IMR-90 (cell line): ENCODE measurements at regions not wholly inside any gene's neighbourhood (a gene's known extent, or its start where the extent isn't known, plus 50 kb on each side); places are given as distances from the start of the nearest gene placed in this dataset.

Experiments
- ATAC-seq: fragments of 200-7000 bp; cut with Tn5 transposase; 2 replicates; pipeline ENCODE4 v1.9.1; 2020; ENCODE audit warnings: low read depth, mild to moderate bottlenecking, moderate library complexity
- BruUV-seq: library from RNA; stranded (reverse); fragments of 400-500 nt; replicated peaks from 2 replicates; lab custom pipeline; 2021; lab: Mats Ljungman, UMichigan
- CTCF ChIA-PET: fragments of 300-600 bp; formaldehyde crosslinking; extraction: SDS; loops from one replicate; lab custom pipeline; 2021; ENCODE audit warnings: antibody characterized with exemption; lab: Yijun Ruan, JAX
- POLR2A ChIA-PET: fragments of 300-600 bp; sonication (Branson Sonifier 250); formaldehyde crosslinking; loops from one replicate; lab custom pipeline; 2022; ENCODE audit warnings: antibody characterized with exemption; ENCODE audit not compliant: unreplicated experiment; lab: Charles Lee
- DNase-seq: peaks from one replicate; pipeline ENCODE4 v3.0.0; 2013
- H2AFZ ChIP-seq: replicated peaks from 2 replicates; pipeline ENCODE3; 2013; ENCODE audit warnings: low read length, mild to moderate bottlenecking; ENCODE audit not compliant: poor library complexity
- H2AK5ac ChIP-seq: 2 replicates; pipeline ENCODE4 v1.6.1; 2013; ENCODE audit warnings: low read depth, low read length, inconsistent platforms
- H2AK9ac ChIP-seq: replicated peaks from 2 replicates; pipeline ENCODE3; 2013; ENCODE audit warnings: mild to moderate bottlenecking, low read depth, low read length, moderate library complexity; ENCODE audit not compliant: poor library complexity
- H2BK120ac ChIP-seq: 2 replicates; pipeline ENCODE4 v1.6.1; 2013; ENCODE audit warnings: low read depth, low read length, inconsistent platforms
- H2BK15ac ChIP-seq: 3 replicates; pipeline ENCODE4 v1.6.1; 2013; ENCODE audit warnings: low read depth, low read length, inconsistent platforms
- H2BK20ac ChIP-seq: 2 replicates; pipeline ENCODE4 v1.6.1; 2013; ENCODE audit warnings: low read depth, mild to moderate bottlenecking, inconsistent platforms, low read length, moderate library complexity
- H2BK5ac ChIP-seq: 2 replicates; pipeline ENCODE4 v1.6.1; 2013; ENCODE audit warnings: mild to moderate bottlenecking, low read depth, low read length, inconsistent platforms; ENCODE audit not compliant: poor library complexity, severe bottlenecking
- H3K14ac ChIP-seq: replicated peaks from 2 replicates; pipeline ENCODE4 v1.6.1; 2013; ENCODE audit warnings: low read depth, low read length, inconsistent platforms
- H3K18ac ChIP-seq: 2 replicates; pipeline ENCODE4 v1.6.1; 2013; ENCODE audit warnings: low read depth, low read length, control low read depth
- H3K23ac ChIP-seq: 2 replicates; pipeline ENCODE4 v1.6.1; 2013; ENCODE audit warnings: low read depth, low read length, inconsistent platforms
- H3K27ac ChIP-seq: 2 replicates; pipeline ENCODE4 v1.5.1; 2013; ENCODE audit warnings: mild to moderate bottlenecking, control low read depth, low read length; ENCODE audit not compliant: insufficient read depth
- H3K27me3 ChIP-seq: 2 replicates; pipeline ENCODE4 v1.6.1; 2013; ENCODE audit warnings: low read length; ENCODE audit not compliant: control insufficient read depth, insufficient read depth
- H3K36me3 ChIP-seq: 2 replicates; pipeline ENCODE4 v1.6.1; 2013; ENCODE audit warnings: low read length, mixed read lengths; ENCODE audit not compliant: control insufficient read depth, insufficient read depth
- H3K4ac ChIP-seq: 2 replicates; pipeline ENCODE4 v1.6.1; 2013; ENCODE audit warnings: low read depth, low read length, inconsistent platforms
- H3K4me1 ChIP-seq: 2 replicates; pipeline ENCODE4 v1.6.1; 2013; ENCODE audit warnings: low read length, mixed read lengths; ENCODE audit not compliant: control insufficient read depth, insufficient read depth
- H3K4me2 ChIP-seq: 2 replicates; pipeline ENCODE4 v1.6.1; 2013; ENCODE audit warnings: low read depth, mild to moderate bottlenecking, control low read depth, low read length, moderate library complexity
- H3K4me3 ChIP-seq: 2 replicates; pipeline ENCODE4 v1.5.1; 2013; ENCODE audit warnings: low read depth, mild to moderate bottlenecking, control low read depth, low read length, moderate library complexity; ENCODE audit not compliant: insufficient read depth
- H3K56ac ChIP-seq: 2 replicates; pipeline ENCODE4 v1.6.1; 2013; ENCODE audit warnings: low read length, inconsistent platforms; ENCODE audit not compliant: insufficient read depth; ENCODE audit errors: extremely low read depth
- H3K79me1 ChIP-seq, 2 experiments: 2 replicates each; pipeline ENCODE4 v1.6.1; 2013; ENCODE audit warnings: low read length in 2 of 2, inconsistent platforms in 1 of 2, low read depth in 1 of 2
- H3K9ac ChIP-seq: 2 replicates; pipeline ENCODE4 v1.6.1; 2013; ENCODE audit warnings: low read depth, low read length, control low read depth
- H3K9me1 ChIP-seq: 2 replicates; pipeline ENCODE4 v1.6.1; 2013; ENCODE audit warnings: low read length, inconsistent platforms; ENCODE audit not compliant: insufficient read depth
- H3K9me3 ChIP-seq: 2 replicates; pipeline ENCODE4 v1.6.1; 2013; ENCODE audit warnings: low read length; ENCODE audit not compliant: control insufficient read depth, insufficient read depth
- H4K20me1 ChIP-seq: 2 replicates; pipeline ENCODE4 v1.6.1; 2013; ENCODE audit warnings: low read length, inconsistent platforms; ENCODE audit not compliant: insufficient read depth
- H4K5ac ChIP-seq: 2 replicates; pipeline ENCODE4 v1.6.1; 2013; ENCODE audit warnings: mild to moderate bottlenecking, low read depth, low read length, control low read depth
- H4K8ac ChIP-seq, 2 experiments: 2 replicates each; pipeline ENCODE4 v1.6.1; 2013; ENCODE audit warnings: low read depth in 2 of 2, low read length in 2 of 2, control low read depth in 1 of 2, inconsistent platforms in 1 of 2
- H4K91ac ChIP-seq: 2 replicates; pipeline ENCODE4 v1.6.1; 2013; ENCODE audit warnings: low read depth, low read length, inconsistent platforms; ENCODE audit not compliant: insufficient read depth
- BHLHE40 ChIP-seq: fragments of 150-350 bp; IDR thresholded peaks from 2 replicates; pipeline ENCODE4 v1.6.1; 2016; ENCODE audit warnings: mild to moderate bottlenecking, low read depth, low read length
- ELK1 ChIP-seq: fragments of 150-350 bp; IDR thresholded peaks from 2 replicates; pipeline ENCODE4 v1.6.1; 2016; ENCODE audit warnings: low read depth, mild to moderate bottlenecking, low read length, moderate library complexity, borderline replicate concordance
- FOS ChIP-seq: fragments of 150-350 bp; IDR thresholded peaks from 2 replicates; pipeline ENCODE4 v1.6.1; 2016; ENCODE audit warnings: low read depth, low read length
- MAFK ChIP-seq: IDR thresholded peaks from 2 replicates; pipeline ENCODE4 v1.6.1; 2012; ENCODE audit warnings: low read depth, low read length, improper control_type of control experiment
- MAZ ChIP-seq: IDR thresholded peaks from 2 replicates; pipeline ENCODE4 v1.6.1; 2012; ENCODE audit warnings: low read depth, mild to moderate bottlenecking, low read length, improper control_type of control experiment, moderate library complexity, borderline replicate concordance
- MXI1 ChIP-seq: IDR thresholded peaks from 2 replicates; pipeline ENCODE4 v1.6.1; 2012; ENCODE audit warnings: low read depth, mild to moderate bottlenecking, low read length, moderate library complexity, borderline replicate concordance
- POLR2A ChIP-seq: IDR thresholded peaks from 2 replicates; pipeline ENCODE4 v1.6.1; 2012; ENCODE audit warnings: mild to moderate bottlenecking, low read depth, low read length
- RFX5 ChIP-seq: IDR thresholded peaks from 2 replicates; pipeline ENCODE4 v1.8.0; 2012; ENCODE audit warnings: low read depth, mild to moderate bottlenecking, low read length, moderate library complexity
- SMC3 ChIP-seq: fragments of 150-350 bp; IDR thresholded peaks from 2 replicates; pipeline ENCODE4 v1.6.1; 2016; ENCODE audit warnings: low read depth, mild to moderate bottlenecking, antibody characterized with exemption, low read length, moderate library complexity
- USF2 ChIP-seq: fragments of 150-350 bp; IDR thresholded peaks from 2 replicates; pipeline ENCODE4 v1.6.1; 2017; ENCODE audit warnings: mild to moderate bottlenecking, antibody characterized with exemption, low read length, low read depth
- WGBS, 2 experiments: methylation state at CpG; one replicate each; pipeline versions ENCODE4 v1.1.5 to v1.1.7; 2013; ENCODE audit warnings: missing lambda C conversion rate in 2 of 2; ENCODE audit not compliant: insufficient read length in 1 of 2; ENCODE audit errors: extremely low coverage in 2 of 2; 5-methylcytosine and 5-hydroxymethylcytosine counted together
- dilution Hi-C: fragments of 300-500 bp; cut with HindIII; formaldehyde crosslinking; loops from one replicate; pipeline ENCODE4 v1.14.3; 2018; ENCODE audit warnings: low sequenced_read_pairs; ENCODE audit not compliant: unreplicated experiment
- in situ Hi-C: fragments of 300-500 bp; cut with MboI; formaldehyde crosslinking; loops from 3 replicates; pipeline ENCODE4 v1.14.3; 2019; ENCODE audit warnings: low sequenced_read_pairs, inconsistent platforms, mixed read lengths
- intact Hi-C: fragments of 100-400 bp; cut with micrococcal nuclease; formaldehyde crosslinking; loops from 2 replicates; pipeline ENCODE4 v1.10.0; 2022

- H3K4me3 ChIP-seq: no peak overlapping the region
- no CpG with 5 or more reads among the region's 4 CpGs for WGBS, 2 experiments
- dilution Hi-C loops (no loop called here), intact Hi-C loops (no loop called here), in situ Hi-C loops (no loop called here)
- no peak overlapping the region for H4K91ac ChIP-seq
- H4K5ac ChIP-seq: no peak overlapping the region
- DNase-seq: no peak
- no peak for ATAC-seq
- H2AFZ ChIP-seq: no peak overlapping the region
- no peak overlapping the region for H2BK20ac ChIP-seq
- no peak overlapping the region for H2AK5ac ChIP-seq
- H3K18ac ChIP-seq: no peak overlapping the region
- no peak overlapping the region for H3K4me2 ChIP-seq
- H3K4ac ChIP-seq: no peak overlapping the region
- no peak overlapping the region for H4K8ac ChIP-seq
- H3K27ac ChIP-seq: no peak overlapping the region
- H3K36me3 ChIP-seq: no peaks in the 10 kb centered on the region
- no TSS peak for BruUV-seq
- no peaks in the 10 kb centered on the region for H3K79me1 ChIP-seq
- ChIA-PET CTCF (no interaction called here), POLR2A (no interaction called here)
- no peak overlapping the region for H2AK9ac ChIP-seq
- H3K9me3 ChIP-seq: peaks cover 2% of the 10 kb centered on the region; the same call in 1 of the 2 replicates
- H3K14ac ChIP-seq: no peak overlapping the region
- no peak overlapping the region for H2BK120ac ChIP-seq
- no peaks in the 10 kb centered on the region for H3K9me1 ChIP-seq
- H2BK15ac ChIP-seq: no peak overlapping the region
- H3K23ac ChIP-seq: no peak overlapping the region
- H3K4me1 ChIP-seq: no peaks in the 10 kb centered on the region
- TF ChIP-seq BHLHE40 (no peak), FOS (no peak), MXI1 (no peak), POLR2A (no peak), RFX5 (no peak), SMC3 (no peak), USF2 (no peak), MAFK (no peak), ELK1 (no peak), MAZ (no peak)
- no peak overlapping the region for H2BK5ac ChIP-seq
- H4K20me1 ChIP-seq: no peaks in the 10 kb centered on the region
- no peak overlapping the region for H3K56ac ChIP-seq
- no peaks in the 10 kb centered on the region for H3K27me3 ChIP-seq
- H3K9ac ChIP-seq: no peak overlapping the region
Observed at GRCh38 chr1:69139007-69139406, 428.7 kb upstream of the LRRC7 start.
